PC-9 (cell line): ENCODE measurements at regions not wholly inside any gene's neighbourhood (a gene's known extent, or its start where the extent isn't known, plus 50 kb on each side); places are given as distances from the start of the nearest gene placed in this dataset.

Experiments used
- EZH2 ChIP-seq: fragments of 200-600 bp; sonication (generic); IDR thresholded peaks from 2 replicates; pipeline ENCODE4 v1.8.0; 2017; ENCODE audit warnings: antibody characterized with exemption, low read depth
- TF ChIP-seq, protein P1 (sequence below): fragments of 200-600 bp; sonication (generic); conservative IDR thresholded peaks from 2 replicates; pipeline ENCODE4 v1.6.1; 2017; ENCODE audit warnings: mixed run types, antibody characterized with exemption, mild to moderate bottlenecking, moderate library complexity

DNA sequence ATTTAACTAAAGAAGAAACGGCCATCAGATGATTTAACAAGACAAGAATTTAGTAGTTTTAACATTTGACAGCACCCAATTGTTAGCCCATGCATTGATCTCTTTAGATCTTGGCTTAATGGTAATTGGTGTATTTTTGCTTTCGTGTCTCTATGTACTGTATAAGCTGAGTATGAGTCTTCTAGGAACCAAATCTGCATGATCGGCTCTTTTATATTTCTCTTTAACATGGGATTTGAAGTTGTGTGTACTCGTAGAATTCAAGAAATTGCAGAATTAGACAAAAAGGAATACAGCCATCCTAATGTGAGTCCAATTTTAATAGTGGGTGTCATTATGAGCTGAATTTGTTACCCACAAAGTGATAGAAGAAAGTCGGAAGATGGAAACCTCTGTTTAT is 438.9 kb upstream of the WWC1 start:
- TF ChIP-seq, protein P1, sequence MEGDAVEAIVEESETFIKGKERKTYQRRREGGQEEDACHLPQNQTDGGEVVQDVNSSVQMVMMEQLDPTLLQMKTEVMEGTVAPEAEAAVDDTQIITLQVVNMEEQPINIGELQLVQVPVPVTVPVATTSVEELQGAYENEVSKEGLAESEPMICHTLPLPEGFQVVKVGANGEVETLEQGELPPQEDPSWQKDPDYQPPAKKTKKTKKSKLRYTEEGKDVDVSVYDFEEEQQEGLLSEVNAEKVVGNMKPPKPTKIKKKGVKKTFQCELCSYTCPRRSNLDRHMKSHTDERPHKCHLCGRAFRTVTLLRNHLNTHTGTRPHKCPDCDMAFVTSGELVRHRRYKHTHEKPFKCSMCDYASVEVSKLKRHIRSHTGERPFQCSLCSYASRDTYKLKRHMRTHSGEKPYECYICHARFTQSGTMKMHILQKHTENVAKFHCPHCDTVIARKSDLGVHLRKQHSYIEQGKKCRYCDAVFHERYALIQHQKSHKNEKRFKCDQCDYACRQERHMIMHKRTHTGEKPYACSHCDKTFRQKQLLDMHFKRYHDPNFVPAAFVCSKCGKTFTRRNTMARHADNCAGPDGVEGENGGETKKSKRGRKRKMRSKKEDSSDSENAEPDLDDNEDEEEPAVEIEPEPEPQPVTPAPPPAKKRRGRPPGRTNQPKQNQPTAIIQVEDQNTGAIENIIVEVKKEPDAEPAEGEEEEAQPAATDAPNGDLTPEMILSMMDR = no peak
- no peak for TF ChIP-seq EZH2
